ENCODE measurements at regions not wholly inside any gene's neighbourhood (a gene's known extent, or its start where the extent isn't known, plus 50 kb on each side); places are given as distances from the start of the nearest gene placed in this dataset.

- TF ChIP-seq CTCF (CRISPR knock-in tag; IDR thresholded peaks at IDR 0.05) (no peak), TSC22D2 (CRISPR knock-in tag; IDR thresholded peaks at IDR 0.05; ENCODE audit: borderline replicate concordance) (no peak), REST (IDR thresholded peaks at IDR 0.05; ENCODE audit: borderline replicate concordance in 1 of 2, low read depth in 1 of 2, low read length in 2 of 2) (no peak), LCORL (IDR thresholded peaks at IDR 0.05) (no peak), LCORL (CRISPR knock-in tag; IDR thresholded peaks at IDR 0.05) (no peak), RAD21 (CRISPR knock-in tag; IDR thresholded peaks at IDR 0.05) (no peak), JUNB (CRISPR knock-in tag; IDR thresholded peaks at IDR 0.05; ENCODE audit: borderline replicate concordance) (no peak), MNT (IDR thresholded peaks at IDR 0.05) (no peak), TCF12 (IDR thresholded peaks at IDR 0.05) (no peak), TCF12 (CRISPR knock-in tag; IDR thresholded peaks at IDR 0.05) (no peak)
Observed at GRCh38 chr6:121559611-121560269, 124.3 kb downstream of the GJA1 start.
